Mesenchymal stem cell (in vitro differentiated cells and primary cell): ENCODE measurements at regions not wholly inside any gene's neighbourhood (a gene's known extent, or its start where the extent isn't known, plus 50 kb on each side); places are given as distances from the start of the nearest gene placed in this dataset.

Source experiments
- DNase-seq: peaks from one replicate; pipeline ENCODE4 v3.0.0-alpha.2; 2013
- H2AFZ ChIP-seq: one replicate; pipeline ENCODE4 v1.6.1; 2013; ENCODE audit warnings: low read depth, mild to moderate bottlenecking, control low read depth, inconsistent platforms, low read length, moderate library complexity
- H2AK5ac ChIP-seq: 2 replicates; pipeline ENCODE4 v1.6.1; 2013; ENCODE audit warnings: low read length, moderate library complexity, mild to moderate bottlenecking, inconsistent platforms; ENCODE audit not compliant: severe bottlenecking
- H2BK120ac ChIP-seq: one replicate; pipeline ENCODE4 v1.6.1; 2013; ENCODE audit warnings: low read depth, mild to moderate bottlenecking, inconsistent platforms, low read length, moderate library complexity
- H2BK12ac ChIP-seq, 2 experiments: one replicate each; pipeline ENCODE4 v1.6.1; 2013; ENCODE audit warnings: inconsistent platforms in 2 of 2, low read length in 2 of 2, mild to moderate bottlenecking in 2 of 2, moderate library complexity in 2 of 2, control low read depth in 1 of 2
- H2BK15ac ChIP-seq: one replicate; pipeline ENCODE4 v1.6.1; 2013; ENCODE audit warnings: mild to moderate bottlenecking, low read depth, inconsistent platforms; ENCODE audit not compliant: poor library complexity, severe bottlenecking
- H2BK5ac ChIP-seq: 2 replicates; pipeline ENCODE4 v1.6.1; 2013; ENCODE audit warnings: low read depth, mild to moderate bottlenecking, low read length, control low read depth, inconsistent platforms; ENCODE audit not compliant: poor library complexity, severe bottlenecking
- H3K14ac ChIP-seq, 2 experiments: one replicate each; pipeline ENCODE4 v1.6.1; 2013; ENCODE audit warnings: inconsistent platforms in 2 of 2, low read length in 2 of 2, control low read depth in 1 of 2, mild to moderate bottlenecking in 1 of 2, moderate library complexity in 1 of 2
- H3K18ac ChIP-seq, 2 experiments: one replicate each; pipeline ENCODE4 v1.6.1; 2013; ENCODE audit warnings: inconsistent platforms in 2 of 2, low read length in 2 of 2, control low read depth in 1 of 2, low read depth in 1 of 2, mild to moderate bottlenecking in 1 of 2
- H3K23ac ChIP-seq, 2 experiments: one replicate each; pipeline ENCODE4 v1.6.1; 2013; ENCODE audit warnings: inconsistent platforms in 2 of 2, low read length in 2 of 2, mild to moderate bottlenecking in 2 of 2, moderate library complexity in 2 of 2, control low read depth in 1 of 2
- H3K27ac ChIP-seq: 2 replicates; pipeline ENCODE4 v1.5.1; 2013; ENCODE audit warnings: mild to moderate bottlenecking, moderate library complexity, low read length, control low read depth, inconsistent platforms; ENCODE audit not compliant: poor library complexity, severe bottlenecking
- H3K27me3 ChIP-seq, 2 experiments: 2 replicates each; pipeline versions ENCODE4 v1.6.1 to v1.7.0; 2013; ENCODE audit warnings: low read length in 2 of 2, mild to moderate bottlenecking in 2 of 2, moderate library complexity in 2 of 2, control low read depth in 1 of 2, inconsistent platforms in 1 of 2; ENCODE audit not compliant: control insufficient read depth in 1 of 2, insufficient read depth in 1 of 2
- H3K36me3 ChIP-seq, 2 experiments: 2 replicates each; pipeline versions ENCODE4 v1.6.1 to v1.7.0; 2013; ENCODE audit warnings: low read length in 2 of 2, control low read depth in 1 of 2, inconsistent platforms in 1 of 2, low read depth in 1 of 2, mild to moderate bottlenecking in 1 of 2; ENCODE audit not compliant: insufficient read depth in 2 of 2, control insufficient read depth in 1 of 2
- H3K4ac ChIP-seq, 2 experiments: one replicate each; pipeline ENCODE4 v1.6.1; 2013; ENCODE audit warnings: inconsistent platforms in 2 of 2, low read length in 2 of 2, mild to moderate bottlenecking in 2 of 2, moderate library complexity in 2 of 2, control low read depth in 1 of 2, low read depth in 1 of 2
- H3K4me1 ChIP-seq: 2 replicates; pipeline ENCODE4 v1.6.1; 2013; ENCODE audit warnings: low read depth, low read length, control low read depth; ENCODE audit not compliant: control insufficient read depth, insufficient read depth
- H3K4me2 ChIP-seq: 2 replicates; pipeline ENCODE4 v1.6.1; 2013; ENCODE audit warnings: low read length, mild to moderate bottlenecking, inconsistent platforms; ENCODE audit not compliant: poor library complexity, severe bottlenecking
- H3K4me3 ChIP-seq, 2 experiments: 2 replicates each; pipeline versions ENCODE4 v1.5.1 to v1.7.0; 2013; ENCODE audit warnings: low read length in 2 of 2, mild to moderate bottlenecking in 2 of 2, control low read depth in 1 of 2, low read depth in 1 of 2; ENCODE audit not compliant: insufficient read depth in 1 of 2
- H3K79me1 ChIP-seq: replicated peaks from 2 replicates; pipeline ENCODE4 v1.6.1; 2013; ENCODE audit warnings: mild to moderate bottlenecking, control low read depth, low read length, inconsistent platforms; ENCODE audit not compliant: poor library complexity, severe bottlenecking
- H3K9ac ChIP-seq: 2 replicates; pipeline ENCODE4 v1.7.0; 2013; ENCODE audit warnings: mild to moderate bottlenecking, low read length, moderate library complexity
- H3K9me3 ChIP-seq: 2 replicates; pipeline ENCODE4 v1.7.0; 2013; ENCODE audit warnings: mild to moderate bottlenecking, low read length; ENCODE audit not compliant: control insufficient read depth
- H4K8ac ChIP-seq: one replicate; pipeline ENCODE4 v1.6.1; 2013; ENCODE audit warnings: inconsistent platforms, mild to moderate bottlenecking, low read length, moderate library complexity
- H4K91ac ChIP-seq: one replicate; pipeline ENCODE4 v1.6.1; 2013; ENCODE audit warnings: mild to moderate bottlenecking, low read length, inconsistent platforms
- WGBS: methylation state at CpG from one replicate; pipeline ENCODE4 v1.1.7; 2013; ENCODE audit warnings: mixed read lengths; 5-methylcytosine and 5-hydroxymethylcytosine counted together

- Histone ChIP-seq H3K36me3 (no peaks in the 10 kb centered on the region), H3K4me3 (no peak overlapping the region), H3K4ac (no peak overlapping the region), H3K14ac (no peak overlapping the region), H3K9ac (no peak overlapping the region), H2BK5ac (no peak overlapping the region), H2BK12ac (no peak overlapping the region), H3K27me3 (no peaks in the 10 kb centered on the region), H3K4me2 (no peak overlapping the region), H4K91ac (no peak overlapping the region), H2AK5ac (peak overlapping the region; percentile 35), H3K4me1 (no peaks in the 10 kb centered on the region), H4K8ac (no peak overlapping the region), H3K27ac (no peak overlapping the region), H2BK120ac (no peak overlapping the region), H3K18ac (no peak overlapping the region), H3K79me1 (no peaks in the 10 kb centered on the region), H2BK15ac (no peak overlapping the region), H2AFZ (no peak overlapping the region), H3K23ac (no peak overlapping the region), H3K9me3 (no peaks in the 10 kb centered on the region)
- 91% methylated on average over 3 of the region's 3 CpGs for WGBS
- no peak for DNase-seq
Observed at GRCh38 chr10:83636826-83637225, 502.5 kb upstream of the GHITM start.

- H3K23ac ChIP-seq = no peak overlapping the region
- H3K9ac ChIP-seq = no peak overlapping the region
- no peaks in the 10 kb centered on the region for H3K36me3 ChIP-seq
- H3K14ac ChIP-seq = no peak overlapping the region
- no peak overlapping the region for H2BK12ac ChIP-seq
- no peak overlapping the region for H2AK5ac ChIP-seq
- H2BK120ac ChIP-seq = no peak overlapping the region
- H3K4me3 ChIP-seq = no peak overlapping the region
- H3K18ac ChIP-seq = no peak overlapping the region
- H3K9me3 ChIP-seq = no peaks in the 10 kb centered on the region
- DNase-seq = no peak
- no peaks in the 10 kb centered on the region for H3K4me1 ChIP-seq
- no peak overlapping the region for H4K8ac ChIP-seq
- H2BK5ac ChIP-seq = no peak overlapping the region
- no peak overlapping the region for H3K4ac ChIP-seq
- no peak overlapping the region for H2BK15ac ChIP-seq
- H2AFZ ChIP-seq = no peak overlapping the region
- no peaks in the 10 kb centered on the region for H3K27me3 ChIP-seq
- no peaks in the 10 kb centered on the region for H3K79me1 ChIP-seq
- H3K4me2 ChIP-seq = no peak overlapping the region
- no peak overlapping the region for H4K91ac ChIP-seq
- no peak overlapping the region for H3K27ac ChIP-seq
Observed at GRCh38 chr10:83647526-83647925, 491.8 kb upstream of the GHITM start.

GRCh38 chr10:83648201-83648600 lies 491.1 kb upstream of the GHITM start:
- Histone ChIP-seq H3K4me3 (no peak overlapping the region), H3K27me3 (no peaks in the 10 kb centered on the region), H3K27ac (no peak overlapping the region), H3K36me3 (no peaks in the 10 kb centered on the region), H4K8ac (no peak overlapping the region), H2BK15ac (no peak overlapping the region), H3K4ac (no peak overlapping the region), H2BK120ac (no peak overlapping the region), H2BK5ac (no peak overlapping the region), H3K23ac (no peak overlapping the region), H3K9me3 (no peaks in the 10 kb centered on the region), H3K9ac (no peak overlapping the region), H2AFZ (no peak overlapping the region), H3K14ac (no peak overlapping the region), H3K18ac (no peak overlapping the region), H3K4me1 (no peaks in the 10 kb centered on the region), H2AK5ac (no peak overlapping the region), H4K91ac (no peak overlapping the region), H3K4me2 (no peak overlapping the region), H3K79me1 (no peaks in the 10 kb centered on the region), H2BK12ac (no peak overlapping the region)
- no peak for DNase-seq
- WGBS = no CpG with 5 or more reads among the region's 1 CpG

- no peaks in the 10 kb centered on the region for H3K79me1 ChIP-seq
- H4K91ac ChIP-seq = no peak overlapping the region
- no peak overlapping the region for H4K8ac ChIP-seq
- WGBS = 90% methylated on average over 3 of the region's 3 CpGs
- H3K9me3 ChIP-seq = peaks cover 4% of the 10 kb centered on the region
- no peak overlapping the region for H2AFZ ChIP-seq
- no peak overlapping the region for H3K23ac ChIP-seq
- H3K27ac ChIP-seq = no peak overlapping the region
- no peak overlapping the region for H2BK120ac ChIP-seq
- no peak overlapping the region for H2BK5ac ChIP-seq
- H3K4ac ChIP-seq = no peak overlapping the region
- no peaks in the 10 kb centered on the region for H3K27me3 ChIP-seq
- no peaks in the 10 kb centered on the region for H3K36me3 ChIP-seq
- no peaks in the 10 kb centered on the region for H3K4me1 ChIP-seq
- peak overlapping the region; percentile 56 for H2AK5ac ChIP-seq
- no peak overlapping the region for H3K4me2 ChIP-seq
- no peak for DNase-seq
- H2BK12ac ChIP-seq = no peak overlapping the region
- no peak overlapping the region for H3K4me3 ChIP-seq
- no peak overlapping the region for H3K18ac ChIP-seq
- no peak overlapping the region for H2BK15ac ChIP-seq
- no peak overlapping the region for H3K9ac ChIP-seq
- no peak overlapping the region for H3K14ac ChIP-seq
Observed at GRCh38 chr10:83649471-83649870, 489.8 kb upstream of the GHITM start.
